ENCODE measurements at regions not wholly inside any gene's neighbourhood (a gene's known extent, or its start where the extent isn't known, plus 50 kb on each side); places are given as distances from the start of the nearest gene placed in this dataset.

DNA sequence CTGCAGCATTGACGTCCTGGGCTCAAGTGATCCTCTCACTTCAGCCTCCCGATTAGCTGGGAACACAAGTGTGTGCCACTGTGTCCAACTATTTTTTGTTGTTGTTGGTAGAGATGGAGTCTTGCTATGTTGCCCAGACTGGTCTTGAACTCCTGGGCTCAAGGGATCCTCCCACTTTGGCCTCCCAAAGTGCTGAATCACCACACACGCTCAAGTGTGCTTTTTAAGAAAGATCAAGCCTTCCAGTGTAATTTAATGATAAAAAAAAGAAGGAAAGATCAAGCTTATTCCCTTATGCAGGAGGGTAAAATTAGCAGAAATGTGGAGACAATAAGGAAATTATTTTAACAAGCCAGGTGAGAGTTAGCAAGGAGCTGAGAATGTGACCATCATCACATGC is 61.1 kb upstream of the SERBP1 start:
- Histone ChIP-seq H3K4me1 (ENCODE audit: control insufficient read depth, insufficient read depth, low read length) (no peaks in the 10 kb centered on the region), H3K4me3 (ENCODE audit: low read depth, low read length) (no peak overlapping the region), H3K36me3 (ENCODE audit: control insufficient read depth in 2 of 2, insufficient read depth in 1 of 2, low read length in 2 of 2) (no peaks in the 10 kb centered on the region), H3K9me3 (ENCODE audit: control insufficient read depth, insufficient read depth, low read depth, low read length) (no peaks in the 10 kb centered on the region), H3K27ac (ENCODE audit: extremely low read depth, low read depth, low read length) (no peak overlapping the region)
- TF ChIP-seq ZNF157 (tag by site-specific recombination; IDR thresholded peaks at IDR 0.05) (no peak), ZNF433 (tag by site-specific recombination; IDR thresholded peaks at IDR 0.05; ENCODE audit: low read depth) (no peak), ZBTB17 (tag by site-specific recombination; IDR thresholded peaks at IDR 0.05) (no peak), ZNF354C (tag by site-specific recombination; IDR thresholded peaks at IDR 0.05; ENCODE audit: borderline replicate concordance, low read depth) (no peak), ZNF350 (tag by site-specific recombination; IDR thresholded peaks at IDR 0.05) (no peak), ZNF558 (tag by site-specific recombination; IDR thresholded peaks at IDR 0.05) (no peak), ZNF670 (tag by site-specific recombination; IDR thresholded peaks at IDR 0.05; ENCODE audit: low read depth) (no peak), ZNF211 (tag by site-specific recombination; IDR thresholded peaks at IDR 0.05; ENCODE audit: low read depth) (no peak), BCL11A (tag by site-specific recombination; IDR thresholded peaks at IDR 0.05; ENCODE audit: low read depth) (no peak), HOXD13 (CRISPR knock-in tag; IDR thresholded peaks at IDR 0.05; ENCODE audit: borderline replicate concordance) (no peak), ZNF473 (tag by site-specific recombination; IDR thresholded peaks at IDR 0.05) (no peak)
- TF ChIP-seq, protein P1, sequence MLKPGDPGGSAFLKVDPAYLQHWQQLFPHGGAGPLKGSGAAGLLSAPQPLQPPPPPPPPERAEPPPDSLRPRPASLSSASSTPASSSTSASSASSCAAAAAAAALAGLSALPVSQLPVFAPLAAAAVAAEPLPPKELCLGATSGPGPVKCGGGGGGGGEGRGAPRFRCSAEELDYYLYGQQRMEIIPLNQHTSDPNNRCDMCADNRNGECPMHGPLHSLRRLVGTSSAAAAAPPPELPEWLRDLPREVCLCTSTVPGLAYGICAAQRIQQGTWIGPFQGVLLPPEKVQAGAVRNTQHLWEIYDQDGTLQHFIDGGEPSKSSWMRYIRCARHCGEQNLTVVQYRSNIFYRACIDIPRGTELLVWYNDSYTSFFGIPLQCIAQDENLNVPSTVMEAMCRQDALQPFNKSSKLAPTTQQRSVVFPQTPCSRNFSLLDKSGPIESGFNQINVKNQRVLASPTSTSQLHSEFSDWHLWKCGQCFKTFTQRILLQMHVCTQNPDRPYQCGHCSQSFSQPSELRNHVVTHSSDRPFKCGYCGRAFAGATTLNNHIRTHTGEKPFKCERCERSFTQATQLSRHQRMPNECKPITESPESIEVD (tag by site-specific recombination; IDR thresholded peaks at IDR 0.05): no peak
- TF ChIP-seq, protein P2, sequence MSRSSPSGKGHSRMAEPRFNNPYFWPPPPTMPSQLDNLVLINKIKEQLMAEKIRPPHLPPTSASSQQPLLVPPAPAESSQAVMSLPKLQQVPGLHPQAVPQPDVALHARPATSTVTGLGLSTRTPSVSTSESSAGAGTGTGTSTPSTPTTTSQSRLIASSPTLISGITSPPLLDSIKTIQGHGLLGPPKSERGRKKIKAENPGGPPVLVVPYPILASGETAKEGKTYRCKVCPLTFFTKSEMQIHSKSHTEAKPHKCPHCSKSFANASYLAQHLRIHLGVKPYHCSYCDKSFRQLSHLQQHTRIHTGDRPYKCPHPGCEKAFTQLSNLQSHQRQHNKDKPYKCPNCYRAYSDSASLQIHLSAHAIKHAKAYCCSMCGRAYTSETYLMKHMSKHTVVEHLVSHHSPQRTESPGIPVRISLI (tag by site-specific recombination; IDR thresholded peaks at IDR 0.05): no peak
- CTCF ChIA-PET: interaction anchor here (0.7 to 4.3 kb wide), 4 partner anchors 10 to 277 kb away, joined by 3 to 18 read pairs (median 10); no protein-coding TSS in a partner anchor
- POLR2A ChIA-PET: no interaction called here

DNA sequence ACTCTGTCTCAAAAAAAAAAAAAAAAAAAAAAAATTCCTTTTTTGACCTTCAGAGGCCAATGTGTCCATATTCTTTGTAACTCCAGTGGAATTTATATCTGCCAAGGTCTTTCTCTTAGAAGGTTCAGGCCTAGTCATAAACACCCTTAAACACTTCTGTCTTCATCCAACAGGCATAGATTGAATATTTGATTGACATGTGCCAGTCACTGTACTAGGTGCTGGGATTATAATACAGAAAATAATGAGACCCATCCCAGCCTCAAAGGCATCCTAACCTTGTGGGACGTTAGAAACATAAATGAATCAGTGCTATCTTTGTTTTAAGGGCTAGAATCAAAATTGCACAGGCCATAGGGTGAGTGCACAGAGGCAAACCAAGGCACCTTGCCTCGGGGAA is 62.9 kb upstream of the SERBP1 start:
- Histone ChIP-seq H3K4me3 (ENCODE audit: low read depth, low read length) (no peak overlapping the region), H3K27ac (ENCODE audit: extremely low read depth, low read depth, low read length) (no peak overlapping the region), H3K4me1 (ENCODE audit: control insufficient read depth, insufficient read depth, low read length) (no peaks in the 10 kb centered on the region), H3K9me3 (ENCODE audit: control insufficient read depth, insufficient read depth, low read depth, low read length) (no peaks in the 10 kb centered on the region), H3K36me3 (ENCODE audit: control insufficient read depth in 2 of 2, insufficient read depth in 1 of 2, low read length in 2 of 2) (no peaks in the 10 kb centered on the region)
- ChIA-PET POLR2A (no interaction called here), CTCF (interaction anchor here (0.7 to 4.3 kb wide), 4 partner anchors 146 to 546 kb away, joined by 4 to 18 read pairs (median 7); no protein-coding TSS in a partner anchor)
- TF ChIP-seq, protein P3, sequence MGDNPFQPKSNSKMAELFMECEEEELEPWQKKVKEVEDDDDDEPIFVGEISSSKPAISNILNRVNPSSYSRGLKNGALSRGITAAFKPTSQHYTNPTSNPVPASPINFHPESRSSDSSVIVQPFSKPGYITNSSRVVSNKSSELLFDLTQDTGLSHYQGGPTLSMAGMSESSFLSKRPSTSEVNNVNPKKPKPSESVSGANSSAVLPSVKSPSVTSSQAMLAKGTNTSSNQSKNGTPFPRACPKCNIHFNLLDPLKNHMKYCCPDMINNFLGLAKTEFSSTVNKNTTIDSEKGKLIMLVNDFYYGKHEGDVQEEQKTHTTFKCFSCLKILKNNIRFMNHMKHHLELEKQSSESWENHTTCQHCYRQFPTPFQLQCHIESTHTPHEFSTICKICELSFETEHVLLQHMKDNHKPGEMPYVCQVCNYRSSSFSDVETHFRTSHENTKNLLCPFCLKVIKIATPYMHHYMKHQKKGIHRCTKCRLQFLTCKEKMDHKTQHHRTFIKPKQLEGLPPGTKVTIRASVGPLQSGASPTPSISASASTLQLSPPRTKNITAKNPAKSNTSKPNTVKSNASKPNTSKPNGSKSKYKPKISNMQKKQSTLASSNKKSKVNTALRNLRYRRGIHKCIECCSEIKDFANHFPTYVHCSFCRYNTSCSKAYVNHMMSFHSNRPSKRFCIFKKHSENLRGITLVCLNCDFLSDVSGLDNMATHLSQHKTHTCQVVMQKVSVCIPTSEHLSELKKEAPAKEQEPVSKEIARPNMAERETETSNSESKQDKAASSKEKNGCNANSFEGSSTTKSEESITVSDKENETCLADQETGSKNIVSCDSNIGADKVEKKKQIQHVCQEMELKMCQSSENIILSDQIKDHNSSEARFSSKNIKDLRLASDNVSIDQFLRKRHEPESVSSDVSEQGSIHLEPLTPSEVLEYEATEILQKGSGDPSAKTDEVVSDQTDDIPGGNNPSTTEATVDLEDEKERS (tag by site-specific recombination; IDR thresholded peaks at IDR 0.05): no peak
- TF ChIP-seq ZNF658 (tag by site-specific recombination; IDR thresholded peaks at IDR 0.05) (no peak), ZBTB21 (tag by site-specific recombination; IDR thresholded peaks at IDR 0.05) (no peak), ZBTB7A (tag by site-specific recombination; IDR thresholded peaks at IDR 0.05; ENCODE audit: low read depth) (no peak), ZNF514 (tag by site-specific recombination; IDR thresholded peaks at IDR 0.05) (no peak), ZNF133 (tag by site-specific recombination; IDR thresholded peaks at IDR 0.05) (no peak), SCRT2 (tag by site-specific recombination; IDR thresholded peaks at IDR 0.05) (no peak), MZF1 (tag by site-specific recombination; IDR thresholded peaks at IDR 0.05; ENCODE audit: borderline replicate concordance) (no peak), ZNF391 (tag by site-specific recombination; IDR thresholded peaks at IDR 0.05; ENCODE audit: borderline replicate concordance, low read depth) (no peak), ZNF423 (tag by site-specific recombination; IDR thresholded peaks at IDR 0.05) (no peak), ZNF19 (tag by site-specific recombination; IDR thresholded peaks at IDR 0.05; ENCODE audit: low read depth) (no peak)
- TF ChIP-seq, protein P4, sequence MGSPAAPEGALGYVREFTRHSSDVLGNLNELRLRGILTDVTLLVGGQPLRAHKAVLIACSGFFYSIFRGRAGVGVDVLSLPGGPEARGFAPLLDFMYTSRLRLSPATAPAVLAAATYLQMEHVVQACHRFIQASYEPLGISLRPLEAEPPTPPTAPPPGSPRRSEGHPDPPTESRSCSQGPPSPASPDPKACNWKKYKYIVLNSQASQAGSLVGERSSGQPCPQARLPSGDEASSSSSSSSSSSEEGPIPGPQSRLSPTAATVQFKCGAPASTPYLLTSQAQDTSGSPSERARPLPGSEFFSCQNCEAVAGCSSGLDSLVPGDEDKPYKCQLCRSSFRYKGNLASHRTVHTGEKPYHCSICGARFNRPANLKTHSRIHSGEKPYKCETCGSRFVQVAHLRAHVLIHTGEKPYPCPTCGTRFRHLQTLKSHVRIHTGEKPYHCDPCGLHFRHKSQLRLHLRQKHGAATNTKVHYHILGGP (tag by site-specific recombination; IDR thresholded peaks at IDR 0.05): no peak
- TF ChIP-seq, protein P5, sequence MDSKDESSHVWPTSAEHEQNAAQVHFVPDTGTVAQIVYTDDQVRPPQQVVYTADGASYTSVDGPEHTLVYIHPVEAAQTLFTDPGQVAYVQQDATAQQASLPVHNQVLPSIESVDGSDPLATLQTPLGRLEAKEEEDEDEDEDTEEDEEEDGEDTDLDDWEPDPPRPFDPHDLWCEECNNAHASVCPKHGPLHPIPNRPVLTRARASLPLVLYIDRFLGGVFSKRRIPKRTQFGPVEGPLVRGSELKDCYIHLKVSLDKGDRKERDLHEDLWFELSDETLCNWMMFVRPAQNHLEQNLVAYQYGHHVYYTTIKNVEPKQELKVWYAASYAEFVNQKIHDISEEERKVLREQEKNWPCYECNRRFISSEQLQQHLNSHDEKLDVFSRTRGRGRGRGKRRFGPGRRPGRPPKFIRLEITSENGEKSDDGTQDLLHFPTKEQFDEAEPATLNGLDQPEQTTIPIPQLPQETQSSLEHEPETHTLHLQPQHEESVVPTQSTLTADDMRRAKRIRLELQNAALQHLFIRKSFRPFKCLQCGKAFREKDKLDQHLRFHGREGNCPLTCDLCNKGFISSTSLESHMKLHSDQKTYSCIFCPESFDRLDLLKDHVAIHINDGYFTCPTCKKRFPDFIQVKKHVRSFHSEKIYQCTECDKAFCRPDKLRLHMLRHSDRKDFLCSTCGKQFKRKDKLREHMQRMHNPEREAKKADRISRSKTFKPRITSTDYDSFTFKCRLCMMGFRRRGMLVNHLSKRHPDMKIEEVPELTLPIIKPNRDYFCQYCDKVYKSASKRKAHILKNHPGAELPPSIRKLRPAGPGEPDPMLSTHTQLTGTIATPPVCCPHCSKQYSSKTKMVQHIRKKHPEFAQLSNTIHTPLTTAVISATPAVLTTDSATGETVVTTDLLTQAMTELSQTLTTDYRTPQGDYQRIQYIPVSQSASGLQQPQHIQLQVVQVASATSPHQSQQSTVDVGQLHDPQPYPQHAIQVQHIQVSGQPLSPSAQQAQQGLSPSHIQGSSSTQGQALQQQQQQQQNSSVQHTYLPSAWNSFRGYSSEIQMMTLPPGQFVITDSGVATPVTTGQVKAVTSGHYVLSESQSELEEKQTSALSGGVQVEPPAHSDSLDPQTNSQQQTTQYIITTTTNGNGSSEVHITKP (tag by site-specific recombination; IDR thresholded peaks at IDR 0.05): no peak

All from HEK293 (cell line).